T-helper 1 cell treated with Interleukin-12 subunit alpha and Interleukin-12 subunit beta and Interleukin-4 antibody, amounts not matched to agents 30 μg/mL and 1 μg/mL, for 36 hours (primary cell): ENCODE measurements at regions not wholly inside any gene's neighbourhood (a gene's known extent, or its start where the extent isn't known, plus 50 kb on each side); places are given as distances from the start of the nearest gene placed in this dataset.
"Not testable (repeated sequence)": the region's sequence is repeated elsewhere in the genome, so short reads cannot be mapped to it uniquely, and the experiment has no call there.

Experiments used
- H3K27ac Mint-ChIP-seq: one replicate; pipeline ENCODE4 v1.8.0; 2021; ENCODE audit warnings: mild to moderate bottlenecking, mixed read lengths
- H3K27me3 Mint-ChIP-seq: one replicate; pipeline ENCODE4 v1.8.0; 2021; ENCODE audit warnings: low read depth, mixed read lengths
- H3K36me3 Mint-ChIP-seq: one replicate; pipeline ENCODE4 v1.8.0; 2021; ENCODE audit warnings: low read depth, mixed read lengths
- H3K4me1 Mint-ChIP-seq: one replicate; pipeline ENCODE4 v1.8.0; 2021; ENCODE audit warnings: low read depth, mixed read lengths
- H3K4me3 Mint-ChIP-seq: one replicate; pipeline ENCODE4 v1.8.0; 2021; ENCODE audit warnings: mild to moderate bottlenecking, moderate library complexity, mixed read lengths
- H3K9me3 Mint-ChIP-seq: one replicate; pipeline ENCODE4 v1.8.0; 2021; ENCODE audit warnings: mixed read lengths

DNA sequence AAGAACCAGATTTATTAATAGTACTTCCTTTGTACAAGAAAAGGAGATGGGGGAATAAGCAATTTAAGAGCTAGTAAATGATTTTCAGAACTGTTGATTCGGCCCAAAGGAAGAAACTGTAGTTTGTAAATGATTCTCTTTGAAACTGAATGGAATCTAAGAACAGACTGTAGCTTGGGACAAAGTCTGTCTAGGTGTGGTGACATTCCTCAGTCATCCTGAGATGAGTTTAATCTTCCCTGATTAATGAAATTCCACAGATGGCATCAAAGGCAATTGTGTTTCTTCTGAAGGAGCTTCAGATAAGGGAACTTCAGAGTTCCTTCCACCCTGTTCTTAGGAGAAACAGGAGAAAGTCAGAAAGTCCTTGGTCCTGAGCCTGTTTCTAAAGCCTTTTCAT is 2095.9 kb downstream of the LRRC4C start:
- no peak overlapping the region for H3K27ac Mint-ChIP-seq
- no peaks in the 10 kb centered on the region for H3K36me3 Mint-ChIP-seq
- peaks cover 11% of the 10 kb centered on the region for H3K4me1 Mint-ChIP-seq
- no peaks in the 10 kb centered on the region for H3K27me3 Mint-ChIP-seq
- no peak overlapping the region for H3K4me3 Mint-ChIP-seq
- H3K9me3 Mint-ChIP-seq: no peaks in the 10 kb centered on the region

DNA sequence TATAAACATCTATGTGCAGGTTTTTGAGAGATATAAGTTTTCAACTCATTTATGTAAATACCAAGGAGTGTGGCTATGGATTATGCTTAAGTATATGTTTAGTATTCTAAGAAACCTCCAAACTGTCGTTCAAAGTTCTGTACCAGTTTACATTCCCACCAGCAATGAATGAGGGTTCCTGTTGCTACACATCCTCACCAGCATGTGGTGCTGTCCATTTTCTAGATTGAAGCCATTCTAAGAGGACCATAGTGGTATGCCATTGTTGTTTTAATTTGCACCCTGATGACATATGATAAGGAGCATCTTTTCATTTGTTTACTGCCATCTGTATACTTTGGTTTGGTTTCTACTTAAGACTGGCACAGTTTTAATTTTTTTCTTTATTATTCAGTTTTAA is 2097.9 kb downstream of the LRRC4C start:
- no peaks in the 10 kb centered on the region for H3K9me3 Mint-ChIP-seq
- no peaks in the 10 kb centered on the region for H3K27me3 Mint-ChIP-seq
- H3K27ac Mint-ChIP-seq: no peak overlapping the region
- no peaks in the 10 kb centered on the region for H3K36me3 Mint-ChIP-seq
- H3K4me3 Mint-ChIP-seq: no peak overlapping the region
- H3K4me1 Mint-ChIP-seq: peaks cover 2% of the 10 kb centered on the region

- Mint-ChIP-seq H3K4me1 (no peaks in the 10 kb centered on the region), H3K4me3 (no peak overlapping the region), H3K27me3 (no peaks in the 10 kb centered on the region), H3K36me3 (no peaks in the 10 kb centered on the region), H3K27ac (no peak overlapping the region), H3K9me3 (no peaks in the 10 kb centered on the region)
These were observed 2113.5 kb downstream of the LRRC4C start for GRCh38 chr11:39345834-39346442.

GRCh38 chr11:39341461-39341860 is 2118.0 kb downstream of the LRRC4C start:
- no peak overlapping the region for H3K27ac Mint-ChIP-seq
- H3K36me3 Mint-ChIP-seq: no peaks in the 10 kb centered on the region
- no peaks in the 10 kb centered on the region for H3K4me1 Mint-ChIP-seq
- no peak overlapping the region for H3K4me3 Mint-ChIP-seq
- no peaks in the 10 kb centered on the region for H3K27me3 Mint-ChIP-seq
- H3K9me3 Mint-ChIP-seq: peaks cover 20% of the 10 kb centered on the region

DNA sequence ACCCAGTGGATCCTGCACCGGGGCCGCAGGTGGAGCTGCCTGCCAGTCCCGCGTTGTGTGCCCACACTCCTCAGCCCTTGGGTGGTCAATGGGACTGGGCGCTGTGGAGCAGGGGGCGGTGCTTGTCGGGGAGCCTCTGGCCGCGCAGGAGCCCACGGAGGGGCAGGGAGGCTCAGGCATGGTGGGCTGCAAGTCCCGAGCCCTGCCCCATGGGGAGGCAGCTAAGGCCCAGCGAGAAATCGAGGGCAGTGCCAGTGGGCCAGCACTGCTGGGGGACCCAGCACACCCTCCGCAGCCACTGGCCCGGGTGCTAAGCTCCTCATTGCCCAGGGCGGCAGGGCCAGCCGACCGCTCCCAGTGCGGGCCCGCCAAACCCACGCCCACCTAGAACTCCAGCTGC is 2126.4 kb downstream of the LRRC4C start:
- not testable (repeated sequence) for H3K4me1 Mint-ChIP-seq, H3K27ac Mint-ChIP-seq, H3K36me3 Mint-ChIP-seq, H3K27me3 Mint-ChIP-seq, H3K4me3 Mint-ChIP-seq
- peaks cover 14% of the 10 kb centered on the region for H3K9me3 Mint-ChIP-seq

DNA sequence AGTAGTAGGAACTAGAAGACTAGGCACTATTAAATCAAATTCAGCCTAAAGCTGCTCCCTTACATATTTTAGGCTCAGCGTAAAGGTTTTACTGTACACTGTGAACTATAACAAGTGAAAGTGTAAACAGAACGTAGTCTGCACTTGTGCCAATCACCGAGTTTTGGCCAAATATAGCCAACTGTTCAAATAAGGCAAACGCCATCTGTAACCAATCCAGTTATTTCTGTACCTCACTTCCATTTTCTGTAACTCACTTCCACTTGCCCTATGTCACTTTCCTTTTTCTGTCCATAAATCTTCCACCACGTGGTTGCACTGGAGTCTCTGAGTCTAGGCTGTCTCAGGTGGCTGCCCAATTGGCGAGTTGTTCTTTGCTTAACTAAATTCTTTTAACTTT is 2132.2 kb downstream of the LRRC4C start:
- no peak overlapping the region for H3K4me3 Mint-ChIP-seq
- H3K27ac Mint-ChIP-seq: no peak overlapping the region
- H3K4me1 Mint-ChIP-seq: no peaks in the 10 kb centered on the region

GRCh38 chr11:39311888-39312287 is 2147.6 kb downstream of the LRRC4C start:
- not testable (repeated sequence) for H3K4me1 Mint-ChIP-seq, H3K27ac Mint-ChIP-seq, H3K4me3 Mint-ChIP-seq, H3K27me3 Mint-ChIP-seq, H3K36me3 Mint-ChIP-seq
- H3K9me3 Mint-ChIP-seq: peaks cover 34% of the 10 kb centered on the region

More for the DNA sequence above, 2132.2 kb downstream of the LRRC4C start:
- no peaks in the 10 kb centered on the region for H3K27me3 Mint-ChIP-seq
- H3K36me3 Mint-ChIP-seq: no peaks in the 10 kb centered on the region
- peaks cover 9% of the 10 kb centered on the region for H3K9me3 Mint-ChIP-seq

DNA sequence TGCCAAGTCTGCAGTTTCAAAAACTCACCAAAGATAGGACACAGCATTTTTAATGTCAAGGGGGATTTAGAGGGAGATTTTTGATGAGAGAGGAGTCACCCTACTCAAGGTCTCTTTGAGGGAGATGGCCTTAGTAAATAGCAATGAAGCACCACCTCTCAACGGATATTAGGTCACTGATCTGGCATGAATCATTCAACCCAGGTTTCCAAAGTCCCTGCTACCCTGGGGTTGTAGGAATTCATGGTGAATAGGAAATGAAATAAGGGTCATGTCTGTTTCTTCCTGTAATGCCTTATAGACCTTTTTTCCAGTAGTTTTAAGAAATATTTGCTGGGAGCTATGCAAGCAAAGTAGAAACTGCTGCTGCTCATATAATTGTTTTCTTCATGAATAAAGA is 2154.9 kb downstream of the LRRC4C start:
- Mint-ChIP-seq H3K27ac (no peak overlapping the region), H3K36me3 (no peaks in the 10 kb centered on the region), H3K4me1 (no peaks in the 10 kb centered on the region), H3K27me3 (no peaks in the 10 kb centered on the region), H3K9me3 (peaks cover 11% of the 10 kb centered on the region), H3K4me3 (no peak overlapping the region)

DNA sequence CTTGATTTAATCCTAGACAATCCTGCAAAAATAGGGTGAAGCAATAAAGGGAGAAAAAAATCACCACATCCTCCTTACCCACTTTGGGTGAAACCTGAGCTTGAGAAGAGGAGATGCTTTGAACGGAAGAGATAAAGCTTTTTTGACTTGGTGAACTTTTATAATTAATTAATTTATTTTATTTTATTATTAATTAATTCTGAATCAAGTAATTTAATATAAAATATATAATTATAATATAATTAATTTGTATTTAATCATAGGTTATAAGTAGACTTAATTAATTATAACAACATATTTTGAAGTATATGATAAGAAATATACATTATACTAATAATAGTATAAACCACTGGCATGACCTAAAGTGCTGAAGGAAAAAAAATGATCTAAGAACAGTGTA is 2164.8 kb downstream of the LRRC4C start:
- Mint-ChIP-seq H3K27ac (no peak overlapping the region), H3K4me1 (no peaks in the 10 kb centered on the region), H3K9me3 (peaks cover 38% of the 10 kb centered on the region), H3K27me3 (no peaks in the 10 kb centered on the region), H3K36me3 (no peaks in the 10 kb centered on the region), H3K4me3 (no peak overlapping the region)

DNA sequence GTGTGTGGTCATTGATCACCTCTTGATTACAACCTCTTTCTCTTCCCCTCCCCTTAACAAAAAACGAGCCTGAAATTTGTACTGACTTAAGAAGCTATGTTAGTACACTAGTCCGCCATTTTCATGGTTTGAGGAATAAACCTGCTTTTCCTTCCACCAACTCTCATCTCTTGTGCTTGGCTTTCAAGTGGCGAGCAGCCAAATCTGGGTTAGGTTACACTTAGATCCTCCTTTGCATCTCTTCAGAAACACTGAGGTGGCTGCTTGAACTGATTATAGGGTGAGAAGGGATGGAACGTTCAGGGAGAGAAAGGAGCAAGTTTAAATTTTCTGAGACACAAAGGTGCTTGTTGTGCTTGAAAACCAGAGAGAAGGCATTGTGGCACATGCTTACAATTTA is 2171.4 kb downstream of the LRRC4C start:
- Mint-ChIP-seq H3K27me3 (no peaks in the 10 kb centered on the region), H3K4me3 (no peak overlapping the region)

GRCh38 chr11:39268176-39268690 is 2191.2 kb downstream of the LRRC4C start:
- no peaks in the 10 kb centered on the region for H3K36me3 Mint-ChIP-seq
- H3K27me3 Mint-ChIP-seq: no peaks in the 10 kb centered on the region
- no peak overlapping the region for H3K4me3 Mint-ChIP-seq
- H3K4me1 Mint-ChIP-seq: no peaks in the 10 kb centered on the region
- no peak overlapping the region for H3K27ac Mint-ChIP-seq
- H3K9me3 Mint-ChIP-seq: peaks cover 11% of the 10 kb centered on the region

More for the DNA sequence above, 2171.4 kb downstream of the LRRC4C start:
- Mint-ChIP-seq H3K9me3 (peaks cover 27% of the 10 kb centered on the region), H3K4me1 (no peaks in the 10 kb centered on the region), H3K36me3 (no peaks in the 10 kb centered on the region), H3K27ac (no peak overlapping the region)

- Mint-ChIP-seq H3K27ac (no peak overlapping the region), H3K27me3 (no peaks in the 10 kb centered on the region), H3K36me3 (no peaks in the 10 kb centered on the region), H3K4me3 (no peak overlapping the region), H3K4me1 (no peaks in the 10 kb centered on the region), H3K9me3 (peaks cover 28% of the 10 kb centered on the region)
These were observed 2203.8 kb downstream of the LRRC4C start for GRCh38 chr11:39255648-39256047.

DNA sequence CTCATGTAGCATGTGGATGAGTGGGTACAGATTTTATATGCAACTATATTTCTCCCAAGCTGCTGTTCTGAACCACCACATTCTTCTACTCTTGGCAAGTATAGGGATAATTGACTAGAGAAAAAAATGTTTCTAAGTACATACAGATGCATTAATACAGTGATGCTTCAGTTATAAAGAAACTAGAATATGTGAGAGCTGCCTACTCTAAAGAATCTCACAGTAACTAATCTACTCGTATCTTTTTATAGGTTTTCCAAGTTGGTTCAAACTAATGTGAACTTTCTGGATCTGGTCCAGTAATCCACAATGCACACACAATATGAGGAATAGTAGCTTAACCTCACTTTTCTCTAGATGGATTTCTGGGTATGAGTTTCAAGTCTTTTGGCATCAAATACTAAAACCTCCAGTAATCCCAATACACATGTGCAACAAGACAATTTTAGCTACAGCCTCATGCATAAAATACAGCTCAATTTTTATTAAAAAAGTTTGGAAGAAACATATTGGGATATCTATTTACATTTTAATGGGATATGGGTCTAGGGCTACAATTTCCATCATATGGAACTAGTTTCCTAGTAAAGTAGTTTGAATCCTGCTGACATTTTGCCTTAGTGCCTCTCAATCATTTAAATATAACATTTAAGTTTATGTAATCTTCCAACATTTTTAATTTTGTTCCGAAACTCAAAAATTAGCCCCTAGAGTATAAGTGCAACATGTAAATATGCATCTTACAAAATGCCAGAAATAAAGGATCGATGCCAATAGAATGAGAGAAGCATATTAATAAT is 2209.7 kb downstream of the LRRC4C start:
- Mint-ChIP-seq H3K36me3 (no peaks in the 10 kb centered on the region), H3K27ac (no peak overlapping the region), H3K4me3 (no peak overlapping the region), H3K4me1 (no peaks in the 10 kb centered on the region), H3K27me3 (no peaks in the 10 kb centered on the region), H3K9me3 (peaks cover 24% of the 10 kb centered on the region)

GRCh38 chr11:39247570-39248137 is 2211.8 kb downstream of the LRRC4C start:
- Mint-ChIP-seq H3K9me3 (peaks cover 19% of the 10 kb centered on the region), H3K36me3 (no peaks in the 10 kb centered on the region), H3K27me3 (no peaks in the 10 kb centered on the region), H3K4me1 (no peaks in the 10 kb centered on the region), H3K4me3 (no peak overlapping the region), H3K27ac (no peak overlapping the region)

- no peak overlapping the region for H3K4me3 Mint-ChIP-seq
- no peaks in the 10 kb centered on the region for H3K36me3 Mint-ChIP-seq
- H3K4me1 Mint-ChIP-seq: no peaks in the 10 kb centered on the region
- peaks cover 19% of the 10 kb centered on the region for H3K9me3 Mint-ChIP-seq
- no peak overlapping the region for H3K27ac Mint-ChIP-seq
- H3K27me3 Mint-ChIP-seq: no peaks in the 10 kb centered on the region
These were observed 2219.9 kb downstream of the LRRC4C start for GRCh38 chr11:39239553-39239952.
